Fibroblast of the aortic adventitia (primary cell): ENCODE measurements at regions not wholly inside any gene's neighbourhood (a gene's known extent, or its start where the extent isn't known, plus 50 kb on each side); places are given as distances from the start of the nearest gene placed in this dataset.
"Not testable (repeated sequence)": the region's sequence is repeated elsewhere in the genome, so short reads cannot be mapped to it uniquely, and the experiment has no call there.

ENCODE experiments used
- DNase-seq: peaks from one replicate; pipeline ENCODE4 v3.0.0-alpha.2; 2010; ENCODE audit warnings: low read depth
- H3K4me3 ChIP-seq: 2 replicates; pipeline ENCODE4 v1.5.1; 2011; ENCODE audit warnings: low read depth, mild to moderate bottlenecking, control low read depth, low read length, moderate library complexity
- TF ChIP-seq, protein P1 (sequence below): IDR thresholded peaks from 2 replicates; pipeline ENCODE4 v1.5.1; 2011; ENCODE audit warnings: mild to moderate bottlenecking, low read length, control low read depth, inconsistent platforms; ENCODE audit not compliant: insufficient read depth

- no peak for DNase-seq
- no peak overlapping the region for H3K4me3 ChIP-seq
- TF ChIP-seq, protein P1, sequence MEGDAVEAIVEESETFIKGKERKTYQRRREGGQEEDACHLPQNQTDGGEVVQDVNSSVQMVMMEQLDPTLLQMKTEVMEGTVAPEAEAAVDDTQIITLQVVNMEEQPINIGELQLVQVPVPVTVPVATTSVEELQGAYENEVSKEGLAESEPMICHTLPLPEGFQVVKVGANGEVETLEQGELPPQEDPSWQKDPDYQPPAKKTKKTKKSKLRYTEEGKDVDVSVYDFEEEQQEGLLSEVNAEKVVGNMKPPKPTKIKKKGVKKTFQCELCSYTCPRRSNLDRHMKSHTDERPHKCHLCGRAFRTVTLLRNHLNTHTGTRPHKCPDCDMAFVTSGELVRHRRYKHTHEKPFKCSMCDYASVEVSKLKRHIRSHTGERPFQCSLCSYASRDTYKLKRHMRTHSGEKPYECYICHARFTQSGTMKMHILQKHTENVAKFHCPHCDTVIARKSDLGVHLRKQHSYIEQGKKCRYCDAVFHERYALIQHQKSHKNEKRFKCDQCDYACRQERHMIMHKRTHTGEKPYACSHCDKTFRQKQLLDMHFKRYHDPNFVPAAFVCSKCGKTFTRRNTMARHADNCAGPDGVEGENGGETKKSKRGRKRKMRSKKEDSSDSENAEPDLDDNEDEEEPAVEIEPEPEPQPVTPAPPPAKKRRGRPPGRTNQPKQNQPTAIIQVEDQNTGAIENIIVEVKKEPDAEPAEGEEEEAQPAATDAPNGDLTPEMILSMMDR: no peak
These were observed 627.9 kb upstream of the ZNF385D start for GRCh38 chr3:22378869-22379268.

DNA sequence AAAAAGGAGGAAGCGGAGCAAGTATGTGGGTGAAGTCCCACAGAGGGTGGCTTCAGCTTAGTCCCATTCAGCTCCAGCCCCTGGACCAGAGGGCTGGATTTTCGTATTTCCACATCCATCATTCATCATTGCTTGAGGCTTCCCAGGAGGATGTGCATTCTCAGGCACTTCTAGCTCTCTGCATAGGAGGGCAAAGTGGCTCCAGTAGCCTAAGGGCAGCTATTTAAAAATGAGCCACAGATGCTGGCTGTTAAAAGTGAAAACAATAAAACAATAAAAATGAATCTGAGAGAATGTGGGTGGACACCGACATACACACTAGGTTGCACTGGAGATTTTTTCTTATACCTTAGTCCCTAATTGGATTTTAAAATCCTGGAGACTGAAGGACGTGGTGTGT lies 629.2 kb upstream of the ZNF385D start:
- TF ChIP-seq, protein P1: no peak
- no peak for DNase-seq
- H3K4me3 ChIP-seq: no peak overlapping the region

- not testable (repeated sequence) for DNase-seq, H3K4me3 ChIP-seq
These were observed 630.6 kb upstream of the ZNF385D start for GRCh38 chr3:22381564-22381963.

- TF ChIP-seq, protein P1: no peak
- DNase-seq: no peak
These were observed 632.3 kb upstream of the ZNF385D start for GRCh38 chr3:22383285-22383684.

GRCh38 chr3:22386107-22386506 lies 635.1 kb upstream of the ZNF385D start:
- TF ChIP-seq, protein P1: no peak
- DNase-seq: no peak

More at GRCh38 chr3:22383285-22383684, 632.3 kb upstream of the ZNF385D start:
- H3K4me3 ChIP-seq: no peak overlapping the region

DNA sequence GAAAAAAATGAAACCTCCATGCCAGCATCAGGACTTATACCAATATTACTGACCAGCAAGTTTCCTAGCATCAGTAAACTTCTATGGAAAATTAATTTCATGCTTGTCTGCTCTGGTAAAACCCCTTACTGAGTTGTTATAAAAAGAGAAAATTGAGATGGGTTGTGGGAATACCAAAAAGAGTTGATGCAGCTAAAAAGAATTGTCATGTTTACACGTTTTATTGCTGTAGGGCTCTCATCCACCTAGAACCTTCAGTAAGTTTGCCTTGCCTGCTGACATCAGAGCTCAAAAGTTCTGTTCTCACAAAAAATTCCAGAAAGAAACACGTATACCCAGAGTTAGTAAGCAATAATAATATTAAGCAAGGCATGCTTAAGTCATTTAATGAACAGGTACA lies 641.3 kb upstream of the ZNF385D start:
- no peak for DNase-seq
- no peak overlapping the region for H3K4me3 ChIP-seq
- TF ChIP-seq, protein P1: no peak

More at GRCh38 chr3:22386107-22386506, 635.1 kb upstream of the ZNF385D start:
- no peak overlapping the region for H3K4me3 ChIP-seq

DNA sequence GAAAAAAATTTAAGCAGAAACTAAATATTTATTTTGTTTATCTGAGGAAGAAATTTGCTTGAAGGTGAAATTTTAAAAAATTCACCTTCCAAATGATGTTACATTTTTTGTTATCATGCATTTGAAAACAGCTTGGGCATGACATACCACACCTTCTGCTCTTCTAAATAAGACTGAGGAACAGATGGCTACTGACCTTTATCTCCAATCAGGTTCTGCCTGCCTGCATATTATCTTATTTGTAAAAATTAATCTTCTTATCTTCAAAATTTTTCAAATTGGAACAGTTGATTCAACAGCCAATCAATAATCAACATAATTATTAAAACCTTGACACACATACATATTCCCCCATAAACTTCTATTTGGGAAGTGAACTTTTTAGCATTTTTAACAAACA lies 641.8 kb upstream of the ZNF385D start:
- H3K4me3 ChIP-seq: no peak overlapping the region
- TF ChIP-seq, protein P1: no peak
- DNase-seq: no peak

DNA sequence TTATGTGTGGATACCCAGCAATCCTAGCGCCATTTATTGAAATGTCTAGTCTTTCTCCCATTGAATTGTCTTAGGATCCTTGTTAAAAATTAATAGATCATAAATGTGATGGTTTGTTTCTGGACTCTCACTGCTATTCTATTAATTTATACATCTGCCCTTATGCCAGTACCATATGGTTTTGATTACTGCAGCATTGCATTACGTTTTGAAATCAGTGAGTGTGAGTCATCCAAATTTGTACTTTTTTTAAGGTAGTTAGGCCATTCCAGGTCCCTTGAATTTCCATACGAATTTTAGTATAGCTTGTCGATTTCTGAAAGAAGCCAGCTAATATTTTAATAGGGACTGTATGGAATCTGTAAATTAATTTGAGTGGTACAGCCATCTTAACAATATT lies 648.6 kb upstream of the ZNF385D start:
- peak; percentile 33 for DNase-seq
- H3K4me3 ChIP-seq: no peak overlapping the region
- TF ChIP-seq, protein P1: no peak
